ENCODE measurements at regions not wholly inside any gene's neighbourhood (a gene's known extent, or its start where the extent isn't known, plus 50 kb on each side); places are given as distances from the start of the nearest gene placed in this dataset.

- Histone ChIP-seq H3K4me3 (no peak overlapping the region), H3K4me1 (peaks cover 26% of the 10 kb centered on the region in 2 donors), H3K9me3 (no peaks in the 10 kb centered on the region), H3K27me3 (no peaks in the 10 kb centered on the region), H3K27ac (no peak overlapping the region), H3K36me3 (no peaks in the 10 kb centered on the region)
- DNase-seq (peak in 1 of 2 donors; percentile 6), ATAC-seq (no peak)
- TF ChIP-seq, protein P1, sequence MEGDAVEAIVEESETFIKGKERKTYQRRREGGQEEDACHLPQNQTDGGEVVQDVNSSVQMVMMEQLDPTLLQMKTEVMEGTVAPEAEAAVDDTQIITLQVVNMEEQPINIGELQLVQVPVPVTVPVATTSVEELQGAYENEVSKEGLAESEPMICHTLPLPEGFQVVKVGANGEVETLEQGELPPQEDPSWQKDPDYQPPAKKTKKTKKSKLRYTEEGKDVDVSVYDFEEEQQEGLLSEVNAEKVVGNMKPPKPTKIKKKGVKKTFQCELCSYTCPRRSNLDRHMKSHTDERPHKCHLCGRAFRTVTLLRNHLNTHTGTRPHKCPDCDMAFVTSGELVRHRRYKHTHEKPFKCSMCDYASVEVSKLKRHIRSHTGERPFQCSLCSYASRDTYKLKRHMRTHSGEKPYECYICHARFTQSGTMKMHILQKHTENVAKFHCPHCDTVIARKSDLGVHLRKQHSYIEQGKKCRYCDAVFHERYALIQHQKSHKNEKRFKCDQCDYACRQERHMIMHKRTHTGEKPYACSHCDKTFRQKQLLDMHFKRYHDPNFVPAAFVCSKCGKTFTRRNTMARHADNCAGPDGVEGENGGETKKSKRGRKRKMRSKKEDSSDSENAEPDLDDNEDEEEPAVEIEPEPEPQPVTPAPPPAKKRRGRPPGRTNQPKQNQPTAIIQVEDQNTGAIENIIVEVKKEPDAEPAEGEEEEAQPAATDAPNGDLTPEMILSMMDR (IDR thresholded peaks at IDR 0.05 in 4 of 5, conservative IDR thresholded peaks at IDR 0.05 in 1 of 5), result no peak
- no peak for TF ChIP-seq POLR2A (IDR thresholded peaks at IDR 0.05)
- in situ Hi-C loops (cut with MboI; ENCODE audit: low sequenced_read_pairs in 4 of 4), result no loop called here
- intact Hi-C loops (cut with DNase I; ENCODE audit: low total_unique reads), result loop anchor here (10.0 kb wide), 1 partner anchor 291 kb away; the partner anchor contains the start of gene IAH1
Observed at GRCh38 chr2:9765611-9766531, 77.4 kb upstream of the TAF1B start.

GRCh38 chr2:9767656-9768281, 75.5 kb upstream of the TAF1B start:
- Histone ChIP-seq H3K9me3 (no peaks in the 10 kb centered on the region), H3K36me3 (no peaks in the 10 kb centered on the region), H3K27ac (peak overlapping the region in 3 of 4 donors; percentile 32 to 53 (median 41)), H3K27me3 (no peaks in the 10 kb centered on the region), H3K4me3 (no peak overlapping the region), H3K4me1 (peaks cover 23 to 34% of the 10 kb centered on the region in 2 donors)
- in situ Hi-C loops (cut with MboI; ENCODE audit: low sequenced_read_pairs in 4 of 4) (no loop called here), intact Hi-C loops (cut with DNase I; ENCODE audit: low total_unique reads) (loop anchor here (10.0 kb wide), 1 partner anchor 293 kb away; the partner anchor contains the start of gene IAH1)
- no peak for DNase-seq
- TF ChIP-seq POLR2A (IDR thresholded peaks at IDR 0.05), result no peak
- TF ChIP-seq, protein P1 (IDR thresholded peaks at IDR 0.05 in 4 of 5, conservative IDR thresholded peaks at IDR 0.05 in 1 of 5), result no peak
- no peak for ATAC-seq

- intact Hi-C loops (cut with DNase I; ENCODE audit: low total_unique reads) (loop anchor here (10.0 kb wide), 1 partner anchor 294 kb away; the partner anchor contains the start of gene IAH1), in situ Hi-C loops (cut with MboI; ENCODE audit: low sequenced_read_pairs in 4 of 4) (no loop called here)
- no peaks in the 10 kb centered on the region for H3K27me3 ChIP-seq
- no peaks in the 10 kb centered on the region for H3K36me3 ChIP-seq
- no peak overlapping the region for H3K4me3 ChIP-seq
- TF ChIP-seq, protein P1 (IDR thresholded peaks at IDR 0.05 in 4 of 5, conservative IDR thresholded peaks at IDR 0.05 in 1 of 5), result peak; percentile 21 to 47 (median 44)
- no peak for TF ChIP-seq POLR2A (IDR thresholded peaks at IDR 0.05)
- DNase-seq (peak in 1 of 2 donors; percentile 66), ATAC-seq (peak; percentile 55 to 74)
- H3K4me1 ChIP-seq, result peaks cover 25 to 34% of the 10 kb centered on the region in 2 donors
- H3K9me3 ChIP-seq, result no peaks in the 10 kb centered on the region
- H3K27ac ChIP-seq, result peak overlapping the region in 3 of 4 donors; percentile 32 to 53 (median 41)
Observed at GRCh38 chr2:9768388-9768787, 74.9 kb upstream of the TAF1B start.

DNA sequence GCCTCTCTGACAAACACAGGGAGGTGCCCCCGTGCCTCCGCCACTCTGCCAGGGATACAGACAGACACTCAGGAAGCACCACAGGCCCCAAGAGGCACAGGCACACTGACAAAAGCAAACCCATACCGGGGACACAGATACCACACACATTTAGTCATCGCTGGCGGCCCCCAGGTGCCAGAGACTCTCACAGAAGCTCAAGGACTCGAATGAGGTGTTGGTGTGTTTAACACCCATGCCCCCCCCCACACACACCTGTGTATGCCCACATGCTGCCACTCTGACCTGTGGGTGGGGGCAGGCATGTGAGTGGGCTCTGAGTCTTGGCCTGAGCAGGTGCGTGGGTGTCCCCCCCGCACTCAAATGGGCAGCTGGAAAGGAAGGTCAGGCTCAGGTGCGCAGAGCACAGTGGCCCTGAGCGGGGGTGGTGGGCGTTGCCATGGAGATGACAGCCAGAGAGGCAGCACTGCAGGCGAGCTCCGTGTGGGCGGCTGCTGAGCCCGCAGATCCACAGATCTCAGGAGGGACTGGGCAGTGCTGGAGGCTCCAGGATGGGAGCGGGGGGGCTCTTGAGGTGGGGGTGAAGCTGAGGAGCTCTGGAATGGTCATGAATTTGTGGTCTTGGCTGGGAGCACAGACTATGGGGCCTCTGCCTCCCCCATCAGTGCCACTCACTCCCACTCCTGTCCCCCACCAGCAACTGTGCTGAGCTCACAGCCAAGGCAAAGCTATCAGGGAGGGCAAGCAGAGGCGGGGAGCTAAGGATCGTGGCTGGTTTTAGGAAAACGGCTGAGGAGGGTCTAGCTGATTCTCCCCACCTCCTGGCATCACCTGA, 73.9 kb upstream of the TAF1B start:
- Histone ChIP-seq H3K27ac (no peak overlapping the region), H3K4me3 (no peak overlapping the region), H3K27me3 (no peaks in the 10 kb centered on the region), H3K9me3 (no peaks in the 10 kb centered on the region), H3K36me3 (no peaks in the 10 kb centered on the region), H3K4me1 (peaks cover 21 to 33% of the 10 kb centered on the region in 2 donors)
- in situ Hi-C loops (cut with MboI; ENCODE audit: low sequenced_read_pairs in 4 of 4) (no loop called here), intact Hi-C loops (cut with DNase I; ENCODE audit: low total_unique reads) (loop anchor here (10.0 kb wide), 1 partner anchor 295 kb away; the partner anchor contains the start of gene IAH1)
- TF ChIP-seq, protein P1 (IDR thresholded peaks at IDR 0.05 in 4 of 5, conservative IDR thresholded peaks at IDR 0.05 in 1 of 5), result no peak
- TF ChIP-seq POLR2A (IDR thresholded peaks at IDR 0.05), result no peak
- ATAC-seq, result no peak
- DNase-seq, result no peak
